Sigmoid colon (tissue), 4 donors: ENCODE measurements at regions not wholly inside any gene's neighbourhood (a gene's known extent, or its start where the extent isn't known, plus 50 kb on each side); places are given as distances from the start of the nearest gene placed in this dataset.
"Not testable (repeated sequence)": the region's sequence is repeated elsewhere in the genome, so short reads cannot be mapped to it uniquely, and the experiment has no call there.

Experiments used
- EP300 ChIP-seq, 4 donors: sonication (generic); formaldehyde crosslinking; IDR thresholded peaks; one replicate each; pipeline ENCODE4 v1.6.1; 2017; ENCODE audit warnings: antibody characterized with exemption in 4 of 4
- POLR2A ChIP-seq, 2 donors: fragments of 450-650 bp; IDR thresholded peaks; one replicate each; pipeline ENCODE4 v1.6.1; 2016; ENCODE audit warnings: antibody characterized with exemption in 2 of 2, mild to moderate bottlenecking in 2 of 2, moderate library complexity in 2 of 2
- TF ChIP-seq, protein P1 (sequence below), 4 experiments: fragments of 450-650 bp in 3 of 4; fragments of 200-600 bp in 1 of 4; IDR thresholded peaks; one replicate each; pipeline ENCODE4 v1.5.1; 2016 to 2019; ENCODE audit warnings: antibody characterized with exemption in 4 of 4, mild to moderate bottlenecking in 3 of 4, moderate library complexity in 2 of 4

DNA sequence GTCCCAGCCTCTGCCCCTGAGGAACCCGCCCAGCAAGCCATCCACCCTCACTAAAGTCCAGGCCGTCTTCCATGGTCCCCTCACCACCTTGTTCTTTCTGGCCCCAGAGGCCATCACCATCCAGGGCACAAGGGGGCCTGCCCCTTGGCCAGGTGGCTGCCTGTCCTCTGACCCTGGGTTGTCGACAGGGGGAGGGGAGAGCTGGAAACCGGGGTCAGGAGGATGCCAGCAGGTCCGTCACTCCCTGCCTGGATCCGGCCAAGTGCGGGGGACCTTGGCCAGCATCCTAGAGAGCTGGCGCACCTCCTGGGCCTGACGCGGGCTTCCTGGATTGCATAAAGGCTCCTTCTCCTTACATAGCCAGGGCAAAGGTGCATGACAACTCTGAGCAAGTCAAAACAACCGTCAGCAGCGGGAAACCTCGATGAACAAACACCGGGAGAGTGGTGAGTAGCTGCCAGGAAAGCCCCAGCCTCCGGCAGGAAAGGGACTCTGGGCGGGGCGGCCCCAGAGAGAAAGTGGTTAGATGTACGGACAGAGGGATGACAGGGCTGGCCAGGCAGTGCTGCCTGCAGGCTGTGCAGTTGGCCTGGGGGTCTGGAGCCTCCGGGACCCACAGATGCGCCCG is 4461.2 kb upstream of the TPTE start:
- TF ChIP-seq, protein P1, sequence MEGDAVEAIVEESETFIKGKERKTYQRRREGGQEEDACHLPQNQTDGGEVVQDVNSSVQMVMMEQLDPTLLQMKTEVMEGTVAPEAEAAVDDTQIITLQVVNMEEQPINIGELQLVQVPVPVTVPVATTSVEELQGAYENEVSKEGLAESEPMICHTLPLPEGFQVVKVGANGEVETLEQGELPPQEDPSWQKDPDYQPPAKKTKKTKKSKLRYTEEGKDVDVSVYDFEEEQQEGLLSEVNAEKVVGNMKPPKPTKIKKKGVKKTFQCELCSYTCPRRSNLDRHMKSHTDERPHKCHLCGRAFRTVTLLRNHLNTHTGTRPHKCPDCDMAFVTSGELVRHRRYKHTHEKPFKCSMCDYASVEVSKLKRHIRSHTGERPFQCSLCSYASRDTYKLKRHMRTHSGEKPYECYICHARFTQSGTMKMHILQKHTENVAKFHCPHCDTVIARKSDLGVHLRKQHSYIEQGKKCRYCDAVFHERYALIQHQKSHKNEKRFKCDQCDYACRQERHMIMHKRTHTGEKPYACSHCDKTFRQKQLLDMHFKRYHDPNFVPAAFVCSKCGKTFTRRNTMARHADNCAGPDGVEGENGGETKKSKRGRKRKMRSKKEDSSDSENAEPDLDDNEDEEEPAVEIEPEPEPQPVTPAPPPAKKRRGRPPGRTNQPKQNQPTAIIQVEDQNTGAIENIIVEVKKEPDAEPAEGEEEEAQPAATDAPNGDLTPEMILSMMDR (IDR thresholded peaks at IDR 0.05): not testable (repeated sequence)
- not testable (repeated sequence) for TF ChIP-seq POLR2A, EP300 (IDR thresholded peaks at IDR 0.05)
